Right lobe of liver (tissue), 4 donors: ENCODE measurements at regions not wholly inside any gene's neighbourhood (a gene's known extent, or its start where the extent isn't known, plus 50 kb on each side); places are given as distances from the start of the nearest gene placed in this dataset.

Experiments
- CTCF ChIP-seq, 4 donors: fragments of 200-600 bp in 3 of 4; fragments of 450-650 bp in 1 of 4; IDR thresholded peaks; one replicate each; pipeline versions ENCODE4 v1.5.1 to v1.8.0; 2016 to 2022; ENCODE audit warnings: antibody characterized with exemption in 4 of 4, mild to moderate bottlenecking in 2 of 4
- POLR2A ChIP-seq: fragments of 450-650 bp; IDR thresholded peaks from one replicate; pipeline ENCODE4 v1.6.1; 2017; ENCODE audit warnings: antibody characterized with exemption, mild to moderate bottlenecking
- donor health status: DM: no; HTN: no; CAD: no.
- donor health status: DM: no; HTN: no; CAD: no.
- donor health status: DM: no; HTN: yes; CAD: no.

GRCh38 chr2:196431076-196431475 is 208.4 kb upstream of the CCDC150 start:
- TF ChIP-seq CTCF (IDR thresholded peaks at IDR 0.05) (no peak), POLR2A (no peak)
